NB4 (cell line): ENCODE measurements at regions not wholly inside any gene's neighbourhood (a gene's known extent, or its start where the extent isn't known, plus 50 kb on each side); places are given as distances from the start of the nearest gene placed in this dataset.

Experiments
- DNase-seq: peaks from one replicate; pipeline ENCODE4 v3.0.0; 2010; ENCODE audit warnings: low read depth
- H3K4me3 ChIP-seq: one replicate; pipeline ENCODE4 v1.5.1; 2011; ENCODE audit warnings: mild to moderate bottlenecking, low read depth, low read length, moderate library complexity
- CTCF ChIP-seq: IDR thresholded peaks from one replicate; pipeline ENCODE4 v1.5.1; 2012; ENCODE audit warnings: low read depth, low read length
- MAX ChIP-seq: IDR thresholded peaks from 2 replicates; pipeline ENCODE4 v1.6.1; 2011; ENCODE audit warnings: low read depth, low read length
- MYC ChIP-seq: IDR thresholded peaks from 2 replicates; pipeline ENCODE4 v1.6.1; 2011; ENCODE audit warnings: low read depth, low read length
- POLR2A ChIP-seq: IDR thresholded peaks from 2 replicates; pipeline ENCODE4 v1.6.1; 2011; ENCODE audit warnings: mild to moderate bottlenecking; ENCODE audit not compliant: insufficient read length; ENCODE audit errors: extremely low read depth

GRCh38 chr7:91330191-91330808, 66.1 kb downstream of the FZD1 start:
- no peak for DNase-seq
- H3K4me3 ChIP-seq = no peak overlapping the region
- no peak for TF ChIP-seq POLR2A
- no peak for TF ChIP-seq MYC
- no peak for TF ChIP-seq CTCF
- no peak for TF ChIP-seq MAX

DNA sequence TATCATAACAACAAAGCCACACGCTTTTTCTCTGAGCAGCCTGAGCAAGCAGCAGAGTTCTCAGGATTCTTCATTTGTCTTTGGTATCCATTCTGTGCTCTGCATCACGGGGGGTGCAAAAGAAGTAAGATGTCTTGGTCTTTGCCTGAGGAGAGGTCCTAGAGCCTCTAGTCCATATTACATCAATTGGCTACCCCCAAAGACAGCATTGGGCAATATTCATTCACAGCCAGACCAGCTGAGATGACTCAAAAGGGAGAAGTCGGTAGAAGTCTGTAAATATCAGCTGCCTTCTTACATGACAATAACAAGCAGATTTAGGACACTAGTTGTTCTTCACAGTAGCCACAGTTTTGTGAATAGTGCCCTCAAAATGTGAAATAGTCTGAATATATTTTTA, 66.6 kb downstream of the FZD1 start:
- no peak for TF ChIP-seq MYC
- no peak for TF ChIP-seq CTCF
- no peak for TF ChIP-seq POLR2A
- TF ChIP-seq MAX = no peak
- peak; percentile 12 for DNase-seq
- no peak overlapping the region for H3K4me3 ChIP-seq

DNA sequence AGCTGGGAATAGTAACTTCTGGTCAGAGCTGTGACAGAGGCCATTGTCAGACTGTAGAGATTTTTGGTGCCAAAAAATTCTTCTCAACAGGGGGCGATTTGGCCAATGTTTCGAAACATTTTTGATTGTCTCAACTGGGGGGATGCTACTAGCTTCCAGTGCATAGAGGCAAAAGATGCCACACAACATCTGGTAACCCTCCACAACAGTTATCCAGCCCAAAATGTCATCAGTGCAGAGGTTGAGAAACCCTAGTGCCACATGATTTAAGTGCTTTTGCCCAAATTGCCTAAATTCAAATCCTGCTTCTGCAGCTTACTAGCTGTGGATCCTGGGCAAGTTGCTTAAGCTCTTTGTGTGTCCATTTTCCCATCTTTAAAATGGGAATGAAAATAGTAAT, 71.9 kb downstream of the FZD1 start:
- TF ChIP-seq POLR2A (no peak), MAX (no peak), CTCF (no peak), MYC (no peak)
- no peak overlapping the region for H3K4me3 ChIP-seq
- no peak for DNase-seq

- DNase-seq = no peak
- no peak for TF ChIP-seq POLR2A
- TF ChIP-seq MAX = no peak
- TF ChIP-seq CTCF = no peak
- no peak for TF ChIP-seq MYC
These were observed 74.2 kb downstream of the FZD1 start for GRCh38 chr7:91338226-91339020.

DNA sequence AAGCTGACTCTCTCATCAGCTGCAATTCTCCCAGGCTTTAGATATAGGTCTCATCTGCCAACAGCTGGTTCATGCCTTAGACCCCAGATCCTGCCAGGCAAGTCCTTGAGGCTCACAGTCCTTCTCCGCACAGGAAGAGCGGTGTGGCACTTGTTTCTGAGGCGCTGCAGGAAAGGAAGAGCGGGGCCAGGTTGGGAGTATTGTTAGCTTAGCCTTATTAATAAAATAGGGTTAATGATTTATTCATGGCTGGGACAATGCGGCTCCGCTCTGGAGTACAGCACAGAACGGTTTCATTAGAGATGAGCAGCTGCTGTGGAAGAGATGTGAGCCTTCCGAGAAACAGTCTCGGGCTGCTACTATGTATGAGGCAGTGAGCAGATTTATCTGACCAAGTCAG, 78.1 kb downstream of the FZD1 start:
- DNase-seq = no peak
- TF ChIP-seq MAX = no peak
- TF ChIP-seq POLR2A = no peak
- no peak for TF ChIP-seq MYC
- no peak for TF ChIP-seq CTCF
- H3K4me3 ChIP-seq = no peak overlapping the region

More at GRCh38 chr7:91338226-91339020, 74.2 kb downstream of the FZD1 start:
- H3K4me3 ChIP-seq = no peak overlapping the region
